ENCODE measurements at regions not wholly inside any gene's neighbourhood (a gene's known extent, or its start where the extent isn't known, plus 50 kb on each side); places are given as distances from the start of the nearest gene placed in this dataset.

DNA sequence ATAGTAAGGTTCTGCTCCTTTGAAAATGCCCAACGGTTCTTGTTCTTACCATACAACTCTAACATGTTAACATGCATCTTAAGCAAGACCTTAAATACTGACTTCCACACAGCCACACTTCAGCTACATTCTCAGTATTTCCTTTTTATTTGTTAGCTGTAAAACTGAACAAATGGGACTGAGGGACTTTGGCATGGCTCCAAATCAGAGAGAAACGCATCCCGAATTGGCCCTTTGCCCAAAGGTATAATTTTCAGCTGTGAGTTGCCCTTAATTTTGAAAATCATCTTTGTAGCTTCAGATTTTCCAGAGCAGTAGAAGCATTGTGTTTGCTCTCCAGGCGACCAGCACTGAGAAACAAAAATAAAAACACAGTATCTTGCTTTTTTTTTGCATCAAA, 56.4 kb downstream of the NEUROD6 start:
- no peaks in the 10 kb centered on the region for H3K36me3 Mint-ChIP-seq
- no peak for DNase-seq

DNA sequence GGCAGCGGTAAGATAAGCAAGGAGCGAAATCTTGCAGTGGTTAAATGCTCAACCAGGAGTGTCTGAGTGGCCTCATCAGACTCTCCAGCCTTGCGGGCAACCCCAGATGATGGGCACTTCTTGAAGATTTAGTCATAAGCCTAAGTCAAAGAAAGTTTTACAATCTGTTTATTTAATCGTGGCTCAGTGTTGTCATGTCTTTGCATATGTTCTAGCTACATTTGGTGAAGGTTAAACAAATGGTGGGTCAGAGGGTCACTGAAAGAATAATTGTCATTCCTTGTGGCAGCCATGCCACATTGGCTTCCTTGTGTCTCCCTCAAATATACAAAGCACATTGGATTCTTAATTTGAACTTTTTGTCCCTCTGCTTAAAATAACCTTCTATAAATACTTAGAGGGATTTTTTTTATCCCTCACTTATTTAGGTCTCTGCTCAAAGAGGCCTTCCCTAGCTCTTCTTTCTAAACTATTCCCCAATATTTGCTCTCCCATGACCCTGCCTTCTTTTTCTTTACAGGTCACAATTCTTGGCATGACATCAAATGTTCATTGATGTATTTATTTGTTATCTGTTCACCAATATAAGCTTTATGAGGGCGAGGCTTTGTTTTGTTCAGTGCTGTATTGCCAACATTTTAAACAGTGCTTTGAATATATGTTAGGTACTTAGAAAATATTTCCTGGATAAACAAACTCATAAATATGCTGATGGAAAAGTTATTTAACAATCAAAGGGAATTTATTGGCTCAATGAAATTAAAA, 68.7 kb downstream of the NEUROD6 start:
- no peak for DNase-seq
- H3K4me1 Mint-ChIP-seq, result no peaks in the 10 kb centered on the region
- no peak overlapping the region for H3K27ac Mint-ChIP-seq
- H3K9me3 Mint-ChIP-seq, result no peaks in the 10 kb centered on the region
- no peaks in the 10 kb centered on the region for H3K27me3 Mint-ChIP-seq
- no peak overlapping the region for H3K4me3 Mint-ChIP-seq
- H3K36me3 Mint-ChIP-seq, result no peaks in the 10 kb centered on the region

More for the DNA sequence above, 56.4 kb downstream of the NEUROD6 start:
- peaks cover 2% of the 10 kb centered on the region for H3K9me3 Mint-ChIP-seq
- H3K4me1 Mint-ChIP-seq, result no peaks in the 10 kb centered on the region
- no peak overlapping the region for H3K27ac Mint-ChIP-seq
- H3K4me3 Mint-ChIP-seq, result no peak overlapping the region
- no peaks in the 10 kb centered on the region for H3K27me3 Mint-ChIP-seq

DNA sequence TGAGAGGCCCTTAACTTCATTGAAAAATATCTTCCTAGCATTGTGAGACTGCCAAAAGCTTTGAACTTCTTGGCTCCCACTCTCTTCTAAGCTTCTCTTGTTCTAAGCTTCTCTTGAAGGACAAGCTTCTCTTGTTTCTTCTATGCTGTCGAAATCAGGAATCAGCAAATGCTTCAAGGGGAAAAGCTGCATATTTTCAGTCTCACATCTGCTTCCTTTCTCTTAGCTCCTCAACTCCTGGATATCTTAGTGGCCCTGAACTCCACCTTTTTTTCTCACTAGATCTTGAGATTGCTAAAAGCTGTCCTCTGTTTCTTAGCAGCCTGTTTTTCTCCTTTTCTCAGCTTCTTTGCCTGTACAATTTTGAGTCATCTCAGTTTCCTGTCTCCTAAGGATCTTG, 73.0 kb downstream of the NEUROD6 start:
- Mint-ChIP-seq H3K27ac (no peak overlapping the region), H3K9me3 (no peaks in the 10 kb centered on the region), H3K36me3 (no peaks in the 10 kb centered on the region)

DNA sequence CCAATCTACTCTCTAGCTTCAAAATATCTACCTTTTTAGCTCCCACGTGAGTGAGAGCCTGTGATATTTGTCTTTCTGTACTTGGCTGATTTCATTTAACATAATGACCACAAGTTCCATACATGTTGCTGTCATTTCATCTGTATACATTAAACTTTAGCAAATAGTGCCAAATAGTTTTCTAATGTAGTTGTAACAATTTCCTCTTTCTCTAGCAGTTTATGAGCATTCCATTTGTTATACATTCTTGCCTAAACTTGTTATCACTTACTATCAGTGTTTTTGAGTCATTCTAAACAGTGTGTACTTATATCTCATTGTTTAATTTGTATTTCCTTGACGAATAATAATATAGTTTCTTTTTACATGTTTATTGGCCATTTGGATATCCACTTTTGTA, 77.2 kb downstream of the NEUROD6 start:
- H3K9me3 Mint-ChIP-seq, result no peaks in the 10 kb centered on the region
- H3K4me3 Mint-ChIP-seq, result no peak overlapping the region
- H3K27ac Mint-ChIP-seq, result no peak overlapping the region
- DNase-seq, result no peak
- H3K27me3 Mint-ChIP-seq, result no peaks in the 10 kb centered on the region
- H3K36me3 Mint-ChIP-seq, result no peaks in the 10 kb centered on the region
- no peaks in the 10 kb centered on the region for H3K4me1 Mint-ChIP-seq

More for the DNA sequence above, 73.0 kb downstream of the NEUROD6 start:
- H3K4me3 Mint-ChIP-seq, result no peak overlapping the region
- H3K27me3 Mint-ChIP-seq, result no peaks in the 10 kb centered on the region
- no peak for DNase-seq
- H3K4me1 Mint-ChIP-seq, result no peaks in the 10 kb centered on the region

DNA sequence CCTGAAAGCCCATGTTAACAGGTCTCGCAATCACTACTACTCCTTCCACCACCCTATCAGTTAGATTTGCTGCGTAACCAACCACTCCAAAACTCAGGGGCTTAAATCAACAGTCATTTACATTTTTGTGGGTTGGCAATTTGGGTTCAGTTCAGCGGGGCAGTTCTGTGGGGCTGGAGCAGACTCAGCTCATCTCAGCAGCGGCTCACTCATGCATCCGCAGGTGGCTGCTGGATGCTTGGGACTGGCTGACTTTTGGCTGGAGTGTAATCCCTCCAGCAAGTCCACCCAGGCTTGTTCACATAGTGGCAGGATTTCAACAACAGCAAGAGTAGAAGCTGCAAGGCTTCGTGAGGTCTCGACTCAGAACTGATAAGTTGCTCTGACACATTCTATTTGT, 79.2 kb downstream of the NEUROD6 start:
- no peaks in the 10 kb centered on the region for H3K27me3 Mint-ChIP-seq
- H3K27ac Mint-ChIP-seq, result no peak overlapping the region
- no peaks in the 10 kb centered on the region for H3K9me3 Mint-ChIP-seq
- no peaks in the 10 kb centered on the region for H3K36me3 Mint-ChIP-seq
- H3K4me3 Mint-ChIP-seq, result no peak overlapping the region
- DNase-seq, result no peak
- no peaks in the 10 kb centered on the region for H3K4me1 Mint-ChIP-seq

GRCh38 chr7:31260851-31261250, 79.7 kb downstream of the NEUROD6 start:
- DNase-seq, result no peak
- Mint-ChIP-seq H3K9me3 (no peaks in the 10 kb centered on the region), H3K27ac (no peak overlapping the region), H3K4me3 (no peak overlapping the region), H3K4me1 (no peaks in the 10 kb centered on the region), H3K36me3 (no peaks in the 10 kb centered on the region), H3K27me3 (no peaks in the 10 kb centered on the region)

DNA sequence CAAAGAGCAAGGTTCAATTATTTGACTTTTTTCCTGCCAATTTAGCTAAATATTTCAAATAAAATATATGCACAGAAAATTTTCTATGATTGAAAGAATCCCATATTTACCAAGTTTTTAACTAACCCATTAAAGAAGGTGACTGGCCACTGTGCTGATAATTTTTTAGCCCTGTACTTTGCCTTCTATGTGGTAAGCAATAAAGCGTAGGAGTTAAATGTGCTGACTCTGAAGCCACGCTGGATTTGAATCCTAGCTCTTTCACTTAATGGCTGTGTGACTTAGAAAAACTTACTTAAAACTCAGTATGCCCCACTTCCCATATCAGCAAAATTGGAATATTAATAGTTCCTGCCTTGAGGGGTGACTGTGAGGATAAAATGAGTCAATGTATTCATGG, 82.1 kb downstream of the NEUROD6 start:
- H3K9me3 Mint-ChIP-seq, result no peaks in the 10 kb centered on the region
- H3K27ac Mint-ChIP-seq, result no peak overlapping the region
- no peak for DNase-seq
- no peaks in the 10 kb centered on the region for H3K27me3 Mint-ChIP-seq
- no peaks in the 10 kb centered on the region for H3K4me1 Mint-ChIP-seq
- H3K4me3 Mint-ChIP-seq, result no peak overlapping the region
- no peaks in the 10 kb centered on the region for H3K36me3 Mint-ChIP-seq

DNA sequence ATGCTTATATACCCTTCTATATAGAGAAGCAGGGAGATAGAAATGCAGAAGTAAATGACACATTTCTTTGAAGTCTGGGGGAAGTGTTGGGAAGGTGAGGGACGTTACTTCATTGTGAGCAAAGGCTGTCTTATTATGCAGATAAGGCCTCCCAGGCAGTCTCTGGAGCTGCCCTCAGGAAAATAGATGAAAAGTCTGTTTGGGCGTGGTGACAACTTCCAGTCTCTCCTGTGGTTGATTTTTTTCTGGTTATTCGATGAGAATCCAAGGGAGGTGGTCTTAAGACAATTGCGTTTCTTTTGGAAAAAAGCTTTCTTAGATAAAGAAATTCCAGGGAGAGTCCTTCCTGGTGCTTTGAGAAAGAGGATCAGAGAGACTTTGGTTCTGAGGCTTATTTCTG, 84.0 kb downstream of the NEUROD6 start:
- no peaks in the 10 kb centered on the region for H3K27me3 Mint-ChIP-seq
- H3K4me3 Mint-ChIP-seq, result no peak overlapping the region
- DNase-seq, result no peak
- no peaks in the 10 kb centered on the region for H3K36me3 Mint-ChIP-seq
- no peak overlapping the region for H3K27ac Mint-ChIP-seq
- no peaks in the 10 kb centered on the region for H3K9me3 Mint-ChIP-seq
- H3K4me1 Mint-ChIP-seq, result no peaks in the 10 kb centered on the region

DNA sequence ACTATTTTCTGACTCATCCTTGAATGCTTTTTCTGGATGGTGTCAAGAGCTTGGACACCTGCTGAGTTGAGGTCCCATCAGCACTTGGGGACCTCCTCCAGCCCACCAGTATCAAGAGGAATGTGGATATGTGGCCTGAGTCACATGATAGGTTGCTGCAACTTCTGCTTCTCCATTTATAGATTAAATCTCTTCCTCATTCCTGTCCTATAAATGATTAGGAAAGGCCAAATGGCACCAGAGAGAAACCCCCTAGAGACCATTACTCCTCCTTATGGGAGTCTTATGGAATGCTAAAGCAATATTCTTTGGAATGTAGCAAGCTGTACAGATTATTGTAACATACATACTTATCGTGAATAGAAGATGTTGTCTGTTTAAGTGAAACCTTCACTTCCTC, 85.6 kb downstream of the NEUROD6 start:
- H3K4me3 Mint-ChIP-seq, result no peak overlapping the region
- no peak overlapping the region for H3K27ac Mint-ChIP-seq
- DNase-seq, result no peak
- no peaks in the 10 kb centered on the region for H3K36me3 Mint-ChIP-seq
- no peaks in the 10 kb centered on the region for H3K4me1 Mint-ChIP-seq
- H3K27me3 Mint-ChIP-seq, result no peaks in the 10 kb centered on the region
- no peaks in the 10 kb centered on the region for H3K9me3 Mint-ChIP-seq

GRCh38 chr7:31253532-31253931, 87.0 kb downstream of the NEUROD6 start:
- Mint-ChIP-seq H3K9me3 (no peaks in the 10 kb centered on the region), H3K27ac (no peak overlapping the region), H3K36me3 (no peaks in the 10 kb centered on the region), H3K4me3 (no peak overlapping the region), H3K4me1 (no peaks in the 10 kb centered on the region), H3K27me3 (no peaks in the 10 kb centered on the region)
- no peak for DNase-seq

- Mint-ChIP-seq H3K27ac (no peak overlapping the region), H3K27me3 (no peaks in the 10 kb centered on the region), H3K9me3 (no peaks in the 10 kb centered on the region), H3K4me3 (no peak overlapping the region), H3K36me3 (no peaks in the 10 kb centered on the region), H3K4me1 (no peaks in the 10 kb centered on the region)
- no peak for DNase-seq
Measured at GRCh38 chr7:31251441-31251840, 89.1 kb downstream of the NEUROD6 start.

DNA sequence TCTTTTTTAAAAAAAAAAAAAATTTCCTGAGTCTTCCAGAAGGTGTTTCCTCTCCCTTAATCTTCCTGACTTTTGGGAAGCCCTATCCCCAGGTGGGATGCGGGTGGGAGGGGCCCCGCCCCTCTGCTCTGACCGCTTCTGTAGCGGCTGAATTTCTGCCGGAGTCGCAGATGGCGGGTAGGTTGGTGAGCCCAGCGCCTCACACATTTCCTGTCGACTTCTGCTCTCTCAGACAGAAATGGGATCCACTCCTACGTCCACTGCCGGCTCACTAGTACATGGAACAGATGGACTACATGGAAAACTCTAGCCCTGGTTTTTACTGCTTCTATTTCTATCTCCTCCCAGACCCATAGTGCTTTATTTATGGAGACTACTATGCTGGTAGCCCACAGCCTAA, 90.9 kb downstream of the NEUROD6 start:
- Mint-ChIP-seq H3K27ac (no peak overlapping the region), H3K36me3 (no peaks in the 10 kb centered on the region), H3K4me1 (no peaks in the 10 kb centered on the region), H3K4me3 (no peak overlapping the region), H3K9me3 (no peaks in the 10 kb centered on the region), H3K27me3 (no peaks in the 10 kb centered on the region)
- DNase-seq, result no peak

DNA sequence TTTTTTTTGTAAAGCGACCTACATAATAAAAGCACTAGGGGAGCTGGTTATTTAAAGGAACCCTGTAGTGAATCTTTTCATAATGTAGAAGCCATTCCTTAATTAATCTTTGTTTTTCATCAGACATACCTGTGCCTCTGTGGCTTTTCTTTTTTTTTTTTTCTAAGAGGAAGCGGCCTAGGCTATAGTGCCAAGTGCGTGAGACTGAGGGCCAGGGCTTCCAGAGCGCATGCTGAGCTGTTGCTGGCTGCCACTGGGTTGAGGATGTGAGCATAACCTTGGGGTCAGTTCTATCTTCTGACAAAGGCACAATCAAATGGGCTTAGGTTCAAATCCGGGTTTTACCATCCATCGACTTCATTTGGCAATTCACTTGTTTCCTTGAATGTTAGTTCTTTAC, 103.7 kb downstream of the NEUROD6 start:
- Mint-ChIP-seq H3K9me3 (no peaks in the 10 kb centered on the region), H3K27me3 (no peaks in the 10 kb centered on the region), H3K36me3 (no peaks in the 10 kb centered on the region), H3K4me3 (no peak overlapping the region), H3K27ac (no peak overlapping the region), H3K4me1 (no peaks in the 10 kb centered on the region)
- DNase-seq, result no peak

GRCh38 chr7:31234836-31235605, 105.5 kb downstream of the NEUROD6 start:
- no peak overlapping the region for H3K27ac Mint-ChIP-seq
- no peak for DNase-seq
- H3K4me3 Mint-ChIP-seq, result no peak overlapping the region
- no peaks in the 10 kb centered on the region for H3K36me3 Mint-ChIP-seq
- no peaks in the 10 kb centered on the region for H3K4me1 Mint-ChIP-seq
- H3K9me3 Mint-ChIP-seq, result no peaks in the 10 kb centered on the region
- H3K27me3 Mint-ChIP-seq, result no peaks in the 10 kb centered on the region

- Mint-ChIP-seq H3K4me3 (no peak overlapping the region), H3K4me1 (no peaks in the 10 kb centered on the region), H3K36me3 (no peaks in the 10 kb centered on the region), H3K27me3 (peaks cover 4% of the 10 kb centered on the region), H3K27ac (no peak overlapping the region), H3K9me3 (peaks cover 13% of the 10 kb centered on the region)
- DNase-seq, result no peak
Measured at GRCh38 chr7:31228957-31229356, 111.6 kb downstream of the NEUROD6 start.

GRCh38 chr7:31214751-31215150, 125.8 kb downstream of the NEUROD6 start:
- no peak for DNase-seq
- H3K4me1 Mint-ChIP-seq, result no peaks in the 10 kb centered on the region
- H3K9me3 Mint-ChIP-seq, result no peaks in the 10 kb centered on the region
- H3K27me3 Mint-ChIP-seq, result peaks cover 3% of the 10 kb centered on the region
- no peak overlapping the region for H3K27ac Mint-ChIP-seq
- H3K36me3 Mint-ChIP-seq, result no peaks in the 10 kb centered on the region
- H3K4me3 Mint-ChIP-seq, result no peak overlapping the region

Measured in activated naive CD8-positive, alpha-beta T cell treated with anti-CD3 and anti-CD28 coated beads for 36 hours (primary cell).